Activated T-cell treated with anti-CD3 and anti-CD28 coated beads, Interleukin-2, amount 50 U/mL, for 72 hours (primary cell): ENCODE measurements at regions not wholly inside any gene's neighbourhood (a gene's known extent, or its start where the extent isn't known, plus 50 kb on each side); places are given as distances from the start of the nearest gene placed in this dataset.

Experiments
- ATAC-seq, 2 donors: fragments of 150-1000 bp; cut with Tn5 transposase; replicated peaks in 1 of 2; 2 replicates each; pipeline ENCODE4 v1.10.0; 2021; ENCODE audit warnings: moderate library complexity in 2 of 2, mild to moderate bottlenecking in 1 of 2
- DNase-seq, 2 donors: peaks; one replicate each; pipeline ENCODE4 v3.0.0; 2021 to 2022; ENCODE audit warnings: mixed read lengths in 1 of 2
- H3K27ac Mint-ChIP-seq: one replicate; pipeline ENCODE4 v1.8.0; 2022; ENCODE audit warnings: mild to moderate bottlenecking, moderate library complexity, mixed read lengths
- H3K27me3 Mint-ChIP-seq: one replicate; pipeline ENCODE4 v1.8.0; 2022; ENCODE audit warnings: low read depth, mixed read lengths
- H3K36me3 Mint-ChIP-seq, 2 donors: one replicate each; pipeline ENCODE4 v1.8.0; 2022; ENCODE audit warnings: mixed read lengths in 2 of 2, mild to moderate bottlenecking in 1 of 2; ENCODE audit not compliant: insufficient read depth in 2 of 2
- H3K4me1 Mint-ChIP-seq: one replicate; pipeline ENCODE4 v1.8.0; 2022; ENCODE audit warnings: low read depth, mixed read lengths
- H3K4me3 Mint-ChIP-seq, 2 donors: one replicate each; pipeline ENCODE4 v1.8.0; 2022; ENCODE audit warnings: mild to moderate bottlenecking in 2 of 2, mixed read lengths in 2 of 2, moderate library complexity in 2 of 2
- H3K9me3 Mint-ChIP-seq, 2 donors: one replicate each; pipeline ENCODE4 v1.8.0; 2022; ENCODE audit warnings: mixed read lengths in 2 of 2

GRCh38 chr2:219998107-219998506 lies 370.7 kb downstream of the SLC4A3 start:
- H3K4me1 Mint-ChIP-seq: no peaks in the 10 kb centered on the region
- no peaks in the 10 kb centered on the region for H3K9me3 Mint-ChIP-seq
- H3K36me3 Mint-ChIP-seq: no peaks in the 10 kb centered on the region
- DNase-seq (no peak), ATAC-seq (no peak)
- no peak overlapping the region for H3K4me3 Mint-ChIP-seq
- no peaks in the 10 kb centered on the region for H3K27me3 Mint-ChIP-seq
- no peak overlapping the region for H3K27ac Mint-ChIP-seq

GRCh38 chr2:219998714-219999227 lies 371.3 kb downstream of the SLC4A3 start:
- H3K36me3 Mint-ChIP-seq: no peaks in the 10 kb centered on the region
- no peak overlapping the region for H3K4me3 Mint-ChIP-seq
- H3K4me1 Mint-ChIP-seq: no peaks in the 10 kb centered on the region
- H3K27ac Mint-ChIP-seq: no peak overlapping the region
- H3K9me3 Mint-ChIP-seq: no peaks in the 10 kb centered on the region
- DNase-seq (no peak), ATAC-seq (no peak)
- H3K27me3 Mint-ChIP-seq: no peaks in the 10 kb centered on the region

- H3K4me1 Mint-ChIP-seq: no peaks in the 10 kb centered on the region
- H3K4me3 Mint-ChIP-seq: no peak overlapping the region
- ATAC-seq (no peak), DNase-seq (no peak)
- H3K27ac Mint-ChIP-seq: no peak overlapping the region
- no peaks in the 10 kb centered on the region for H3K36me3 Mint-ChIP-seq
- no peaks in the 10 kb centered on the region for H3K27me3 Mint-ChIP-seq
- H3K9me3 Mint-ChIP-seq: no peaks in the 10 kb centered on the region
These were observed 372.6 kb downstream of the SLC4A3 start for GRCh38 chr2:220000080-220000479.

- Mint-ChIP-seq H3K4me1 (no peaks in the 10 kb centered on the region), H3K9me3 (no peaks in the 10 kb centered on the region), H3K27ac (no peak overlapping the region), H3K36me3 (no peaks in the 10 kb centered on the region), H3K27me3 (no peaks in the 10 kb centered on the region), H3K4me3 (no peak overlapping the region)
- DNase-seq: no peak
- no peak for ATAC-seq
These were observed 373.2 kb downstream of the SLC4A3 start for GRCh38 chr2:220000586-220000985.

- DNase-seq: no peak
- no peak for ATAC-seq
- no peak overlapping the region for H3K27ac Mint-ChIP-seq
- no peaks in the 10 kb centered on the region for H3K9me3 Mint-ChIP-seq
- H3K27me3 Mint-ChIP-seq: no peaks in the 10 kb centered on the region
- no peak overlapping the region for H3K4me3 Mint-ChIP-seq
- no peaks in the 10 kb centered on the region for H3K4me1 Mint-ChIP-seq
- no peaks in the 10 kb centered on the region for H3K36me3 Mint-ChIP-seq
These were observed 374.3 kb downstream of the SLC4A3 start for GRCh38 chr2:220001751-220002150.

- no peaks in the 10 kb centered on the region for H3K4me1 Mint-ChIP-seq
- no peaks in the 10 kb centered on the region for H3K36me3 Mint-ChIP-seq
- no peaks in the 10 kb centered on the region for H3K9me3 Mint-ChIP-seq
- DNase-seq: no peak
- no peaks in the 10 kb centered on the region for H3K27me3 Mint-ChIP-seq
- no peak overlapping the region for H3K27ac Mint-ChIP-seq
- no peak overlapping the region for H3K4me3 Mint-ChIP-seq
- ATAC-seq: no peak
These were observed 374.8 kb downstream of the SLC4A3 start for GRCh38 chr2:220002251-220002650.

GRCh38 chr2:220002699-220003098 lies 375.3 kb downstream of the SLC4A3 start:
- DNase-seq (no peak), ATAC-seq (no peak)
- Mint-ChIP-seq H3K27ac (no peak overlapping the region), H3K9me3 (no peaks in the 10 kb centered on the region), H3K4me3 (no peak overlapping the region), H3K36me3 (no peaks in the 10 kb centered on the region), H3K4me1 (no peaks in the 10 kb centered on the region), H3K27me3 (no peaks in the 10 kb centered on the region)

GRCh38 chr2:220005362-220005761 lies 377.9 kb downstream of the SLC4A3 start:
- H3K9me3 Mint-ChIP-seq: no peaks in the 10 kb centered on the region
- H3K4me1 Mint-ChIP-seq: no peaks in the 10 kb centered on the region
- no peaks in the 10 kb centered on the region for H3K27me3 Mint-ChIP-seq
- DNase-seq (no peak), ATAC-seq (no peak)
- H3K4me3 Mint-ChIP-seq: no peak overlapping the region
- no peak overlapping the region for H3K27ac Mint-ChIP-seq
- no peaks in the 10 kb centered on the region for H3K36me3 Mint-ChIP-seq

GRCh38 chr2:220006152-220006621 lies 378.8 kb downstream of the SLC4A3 start:
- Mint-ChIP-seq H3K9me3 (peaks cover 0 to 2% of the 10 kb centered on the region in 2 donors), H3K27ac (no peak overlapping the region), H3K36me3 (no peaks in the 10 kb centered on the region), H3K4me3 (no peak overlapping the region), H3K27me3 (no peaks in the 10 kb centered on the region), H3K4me1 (no peaks in the 10 kb centered on the region)
- no peak for DNase-seq
- no peak for ATAC-seq

GRCh38 chr2:220011859-220012258 lies 384.4 kb downstream of the SLC4A3 start:
- DNase-seq: no peak
- Mint-ChIP-seq H3K27ac (no peak overlapping the region), H3K27me3 (no peaks in the 10 kb centered on the region)

GRCh38 chr2:220014961-220015360 lies 387.5 kb downstream of the SLC4A3 start:
- DNase-seq (no peak), ATAC-seq (no peak)
- Mint-ChIP-seq H3K27me3 (no peaks in the 10 kb centered on the region), H3K36me3 (no peaks in the 10 kb centered on the region), H3K4me1 (no peaks in the 10 kb centered on the region), H3K27ac (no peak overlapping the region), H3K4me3 (no peak overlapping the region), H3K9me3 (peaks cover 0 to 6% of the 10 kb centered on the region in 2 donors)

More at GRCh38 chr2:220011859-220012258, 384.4 kb downstream of the SLC4A3 start:
- ATAC-seq: no peak
- no peaks in the 10 kb centered on the region for H3K4me1 Mint-ChIP-seq
- H3K36me3 Mint-ChIP-seq: no peaks in the 10 kb centered on the region
- peaks cover 0 to 6% of the 10 kb centered on the region in 2 donors for H3K9me3 Mint-ChIP-seq
- no peak overlapping the region for H3K4me3 Mint-ChIP-seq

- Mint-ChIP-seq H3K27me3 (no peaks in the 10 kb centered on the region), H3K9me3 (peaks cover 0 to 6% of the 10 kb centered on the region in 2 donors), H3K4me1 (no peaks in the 10 kb centered on the region), H3K36me3 (no peaks in the 10 kb centered on the region), H3K4me3 (no peak overlapping the region), H3K27ac (no peak overlapping the region)
- DNase-seq (no peak), ATAC-seq (no peak)
These were observed 388.1 kb downstream of the SLC4A3 start for GRCh38 chr2:220015576-220015975.

GRCh38 chr2:220025207-220025606 lies 397.8 kb downstream of the SLC4A3 start:
- no peak for DNase-seq
- H3K4me1 Mint-ChIP-seq: no peaks in the 10 kb centered on the region
- H3K9me3 Mint-ChIP-seq: no peaks in the 10 kb centered on the region
- H3K36me3 Mint-ChIP-seq: no peaks in the 10 kb centered on the region
- H3K27ac Mint-ChIP-seq: no peak overlapping the region
- no peaks in the 10 kb centered on the region for H3K27me3 Mint-ChIP-seq
- ATAC-seq: no peak
- H3K4me3 Mint-ChIP-seq: no peak overlapping the region

GRCh38 chr2:220029013-220029412 lies 401.6 kb downstream of the SLC4A3 start:
- H3K4me1 Mint-ChIP-seq: no peaks in the 10 kb centered on the region
- no peaks in the 10 kb centered on the region for H3K27me3 Mint-ChIP-seq
- H3K27ac Mint-ChIP-seq: no peak overlapping the region
- no peak for DNase-seq
- no peaks in the 10 kb centered on the region for H3K36me3 Mint-ChIP-seq
- H3K9me3 Mint-ChIP-seq: peaks cover 0 to 1% of the 10 kb centered on the region in 2 donors
- no peak overlapping the region for H3K4me3 Mint-ChIP-seq
- ATAC-seq: no peak
